DMS 273 treated with DMSO at 0.1 percent for 48 hours (cell line): ENCODE measurements at regions not wholly inside any gene's neighbourhood (a gene's known extent, or its start where the extent isn't known, plus 50 kb on each side); places are given as distances from the start of the nearest gene placed in this dataset.

Source experiments
- DNase-seq: peaks from one replicate; lab custom pipeline; 2025; lab: John Stamatoyannopoulos, UW

GRCh38 chr1:220982686-220983085 is 103.4 kb downstream of the HLX start:
- no peak for DNase-seq

GRCh38 chr1:220983877-220984635 is 104.8 kb downstream of the HLX start:
- no peak for DNase-seq

GRCh38 chr1:220990427-220991339 is 111.4 kb downstream of the HLX start:
- no peak for DNase-seq

- DNase-seq, result no peak
These were observed 112.3 kb downstream of the HLX start for GRCh38 chr1:220991506-220991905.

- no peak for DNase-seq
These were observed 112.9 kb downstream of the HLX start for GRCh38 chr1:220991959-220992704.

GRCh38 chr1:220992705-220993052 is 113.4 kb downstream of the HLX start:
- DNase-seq, result no peak

- DNase-seq, result no peak
These were observed 115.4 kb downstream of the HLX start for GRCh38 chr1:220994671-220995070.

- no peak for DNase-seq
These were observed 118.5 kb downstream of the HLX start for GRCh38 chr1:220997791-220998190.

- no peak for DNase-seq
These were observed 120.9 kb downstream of the HLX start for GRCh38 chr1:220999872-221000863.

- DNase-seq, result no peak
These were observed 121.9 kb downstream of the HLX start for GRCh38 chr1:221001167-221001566.

- DNase-seq, result no peak
These were observed 123.4 kb downstream of the HLX start for GRCh38 chr1:221002601-221003000.

GRCh38 chr1:221011145-221011544 is 131.9 kb downstream of the HLX start:
- no peak for DNase-seq

GRCh38 chr1:221012120-221012519 is 132.9 kb downstream of the HLX start:
- no peak for DNase-seq

GRCh38 chr1:221013691-221014660 is 134.7 kb downstream of the HLX start:
- DNase-seq, result no peak

- DNase-seq, result no peak
These were observed 136.0 kb downstream of the HLX start for GRCh38 chr1:221015159-221015790.

GRCh38 chr1:221016751-221017150 is 137.5 kb downstream of the HLX start:
- DNase-seq, result no peak

GRCh38 chr1:221018414-221018813 is 139.2 kb downstream of the HLX start:
- no peak for DNase-seq

- DNase-seq, result no peak
These were observed 143.1 kb downstream of the HLX start for GRCh38 chr1:221022331-221022730.

GRCh38 chr1:221023482-221023881 is 144.2 kb downstream of the HLX start:
- no peak for DNase-seq

GRCh38 chr1:221025501-221025900 is 146.3 kb downstream of the HLX start:
- DNase-seq, result no peak
